HG03575 (cell line): ENCODE measurements at regions not wholly inside any gene's neighbourhood (a gene's known extent, or its start where the extent isn't known, plus 50 kb on each side); places are given as distances from the start of the nearest gene placed in this dataset.
"Not testable (repeated sequence)": the region's sequence is repeated elsewhere in the genome, so short reads cannot be mapped to it uniquely, and the experiment has no call there.

Experiments used
- ATAC-seq: cut with Tn5 transposase; IDR thresholded peaks from one replicate; pipeline ENCODE4 v1.9.1; 2021; ENCODE audit not compliant: unreplicated experiment, insufficient number of reproducible peaks, low FRiP score; ENCODE audit errors: extremely low read depth

GRCh38 chr13:87736849-87737385 is 65.7 kb downstream of the SLITRK5 start:
- ATAC-seq, result no peak

GRCh38 chr13:87754097-87754496 is 82.9 kb downstream of the SLITRK5 start:
- no peak for ATAC-seq

- ATAC-seq, result no peak
Observed at GRCh38 chr13:87769445-87769844, 98.3 kb downstream of the SLITRK5 start.

- no peak for ATAC-seq
Observed at GRCh38 chr13:87777387-87777786, 106.2 kb downstream of the SLITRK5 start.

- no peak for ATAC-seq
Observed at GRCh38 chr13:87778128-87778527, 107.0 kb downstream of the SLITRK5 start.

GRCh38 chr13:87779426-87779825 is 108.3 kb downstream of the SLITRK5 start:
- ATAC-seq, result no peak

- ATAC-seq, result no peak
Observed at GRCh38 chr13:87783366-87783765, 112.2 kb downstream of the SLITRK5 start.

- ATAC-seq, result no peak
Observed at GRCh38 chr13:87788363-87788762, 117.2 kb downstream of the SLITRK5 start.

GRCh38 chr13:87792878-87793277 is 121.7 kb downstream of the SLITRK5 start:
- ATAC-seq, result no peak

- no peak for ATAC-seq
Observed at GRCh38 chr13:87798536-87798935, 127.4 kb downstream of the SLITRK5 start.

- ATAC-seq, result no peak
Observed at GRCh38 chr13:87810391-87810801, 139.2 kb downstream of the SLITRK5 start.

- ATAC-seq, result no peak
Observed at GRCh38 chr13:87810920-87811344, 139.8 kb downstream of the SLITRK5 start.

GRCh38 chr13:87814403-87814802 is 143.2 kb downstream of the SLITRK5 start:
- ATAC-seq, result no peak

GRCh38 chr13:87820241-87820640 is 149.1 kb downstream of the SLITRK5 start:
- no peak for ATAC-seq

GRCh38 chr13:87821512-87821911 is 150.3 kb downstream of the SLITRK5 start:
- ATAC-seq, result no peak

- ATAC-seq, result not testable (repeated sequence)
Observed at GRCh38 chr13:87826301-87826700, 155.1 kb downstream of the SLITRK5 start.

- ATAC-seq, result no peak
Observed at GRCh38 chr13:87827479-87827878, 156.3 kb downstream of the SLITRK5 start.

GRCh38 chr13:87837522-87837921 is 166.4 kb downstream of the SLITRK5 start:
- no peak for ATAC-seq

GRCh38 chr13:87837946-87838345 is 166.8 kb downstream of the SLITRK5 start:
- no peak for ATAC-seq

- no peak for ATAC-seq
Observed at GRCh38 chr13:87851410-87851809, 180.2 kb downstream of the SLITRK5 start.

GRCh38 chr13:87855553-87855952 is 184.4 kb downstream of the SLITRK5 start:
- ATAC-seq, result no peak
